ENCODE measurements at regions not wholly inside any gene's neighbourhood (a gene's known extent, or its start where the extent isn't known, plus 50 kb on each side); places are given as distances from the start of the nearest gene placed in this dataset.

- Histone ChIP-seq H4K8ac (replicated peaks; ENCODE audit: insufficient read length, low read depth, low read length) (no peak overlapping the region), H3K9ac (ENCODE audit: extremely low read depth, insufficient read length, low read length) (no peak overlapping the region), H3K56ac (ENCODE audit: insufficient read length, low read depth, low read length) (no peak overlapping the region), H3K4me2 (ENCODE audit: insufficient read depth, insufficient read length, low read length) (no peak overlapping the region), H4K5ac (ENCODE audit: insufficient read length, low read depth, low read length) (no peak overlapping the region), H2BK5ac (ENCODE audit: insufficient read length, low read length) (no peak overlapping the region), H2BK15ac (ENCODE audit: low read depth, low read length) (no peak overlapping the region), H3K4ac (ENCODE audit: low read depth, low read length) (no peak overlapping the region), H2AFZ (ENCODE audit: low read length) (no peak overlapping the region), H3K23ac (ENCODE audit: insufficient read length, low read depth, low read length) (no peak overlapping the region), H3K18ac (ENCODE audit: insufficient read length, low read depth, low read length) (no peak overlapping the region), H3K79me1 (ENCODE audit: insufficient read depth, low read depth, low read length, poor library complexity, severe bottlenecking) (no peaks in the 10 kb centered on the region), H2BK12ac (ENCODE audit: insufficient read length, low read depth, low read length) (no peak overlapping the region), H2AK5ac (ENCODE audit: insufficient read length, low read length) (no peak overlapping the region), H3K14ac (ENCODE audit: insufficient read depth, low read length) (no peak overlapping the region), H2BK20ac (ENCODE audit: low read depth, low read length, poor library complexity, severe bottlenecking) (no peak overlapping the region), H3K79me2 (ENCODE audit: insufficient read depth, low read length) (no peaks in the 10 kb centered on the region), H2BK120ac (ENCODE audit: low read depth, low read length, poor library complexity, severe bottlenecking) (no peak overlapping the region), H3T11ph (ENCODE audit: low read length) (no peak overlapping the region), H3K4me1 (ENCODE audit: insufficient read depth, low read length) (no peaks in the 10 kb centered on the region), H3K27me3 (ENCODE audit: insufficient read depth, low read length) (no peaks in the 10 kb centered on the region), H4K91ac (ENCODE audit: insufficient read length, low read depth, low read length) (no peak overlapping the region), H3K27ac (ENCODE audit: insufficient read length, low read depth, low read length) (no peak overlapping the region), H4K20me1 (ENCODE audit: control insufficient read depth, insufficient read depth, insufficient read length) (no peaks in the 10 kb centered on the region), H3K23me2 (ENCODE audit: insufficient read length, low read depth, low read length, poor library complexity, severe bottlenecking) (peaks cover 3% of the 10 kb centered on the region), H3K9me3 (ENCODE audit: control insufficient read depth, low read depth, low read length) (peaks cover 36% of the 10 kb centered on the region)
- peaks cover 0 to 12% (median 1%) of the 10 kb centered on the region in 3 experiments; a peak in 2 of 7 replicates for H3K36me3 Mint-ChIP-seq (ENCODE audit: insufficient read depth in 1 of 3, low read depth in 3 of 3)
- no peak overlapping the region for H3K4me3 Mint-ChIP-seq
- H3K4me1 Mint-ChIP-seq: no peaks in the 10 kb centered on the region
- no peak for DNase-seq
- TF ChIP-seq CTCF (conservative IDR thresholded peaks at IDR 0.05): no peak
- WGBS (ENCODE audit: extremely low coverage, insufficient read length, low lambda C conversion rate): no CpG with 5 or more reads among the region's 7 CpGs
- peaks cover 95 to 96% of the 10 kb centered on the region in 2 experiments for H3K9me3 Mint-ChIP-seq
- no peaks in the 10 kb centered on the region; the same call in 1 of the 2 replicates for H3K27me3 Mint-ChIP-seq (ENCODE audit: low read depth)
- H3K27ac Mint-ChIP-seq: no peak overlapping the region
Measured at GRCh38 chr10:37710831-37711616, 146.4 kb downstream of the ZNF248 start.

Data from H9 (cell line).